Neural crest cell (in vitro differentiated cells): ENCODE measurements at regions not wholly inside any gene's neighbourhood (a gene's known extent, or its start where the extent isn't known, plus 50 kb on each side); places are given as distances from the start of the nearest gene placed in this dataset. TPM values are rescaled to one million over a fixed set of nuclear protein-coding genes. Genes with fewer than 3 reads are reported as not detected.

Experiments used
- DNase-seq: peaks from one replicate; pipeline ENCODE4 v3.0.0; 2021; ENCODE audit warnings: low read depth, mixed read lengths, low spot score
- H3K27ac Mint-ChIP-seq: one replicate; pipeline ENCODE4 v1.8.0; 2021; ENCODE audit warnings: mild to moderate bottlenecking, mixed read lengths; ENCODE audit not compliant: unreplicated experiment
- H3K27me3 Mint-ChIP-seq: 2 replicates; pipeline ENCODE4 v1.8.0; 2021; ENCODE audit warnings: low read depth, mild to moderate bottlenecking, mixed read lengths
- H3K36me3 Mint-ChIP-seq: 2 replicates; pipeline ENCODE4 v1.8.0; 2021; ENCODE audit warnings: low read depth, mild to moderate bottlenecking, mixed read lengths
- H3K4me1 Mint-ChIP-seq: 2 replicates; pipeline ENCODE4 v1.8.0; 2021; ENCODE audit warnings: mixed read lengths
- H3K4me3 Mint-ChIP-seq: one replicate; pipeline ENCODE4 v1.8.0; 2021; ENCODE audit warnings: mild to moderate bottlenecking, mixed read lengths
- H3K9me3 Mint-ChIP-seq: 2 replicates; pipeline ENCODE4 v1.8.0; 2021; ENCODE audit warnings: mixed read lengths
- CTCF ChIP-seq: fragments of 200-600 bp; sonication (generic); conservative IDR thresholded peaks from 2 replicates; pipeline ENCODE4 v1.5.0; 2021; ENCODE audit warnings: antibody characterized with exemption, mild to moderate bottlenecking
- microRNA-seq: library from miRNA; unstranded; fragments of <30 nt; microRNA quantifications from one replicate; pipeline ENCODE4, GENCODE V29; 2020

GRCh38 chr14:106876711-106877110 lies 1350.3 kb downstream of the TMEM121 start:
- Mint-ChIP-seq H3K36me3 (peaks cover 11% of the 10 kb centered on the region), H3K27me3 (no peaks in the 10 kb centered on the region), H3K4me1 (no peaks in the 10 kb centered on the region), H3K9me3 (peaks cover 27% of the 10 kb centered on the region), H3K4me3 (no peak overlapping the region), H3K27ac (no peak overlapping the region)
- TF ChIP-seq CTCF, result no peak
- no peak for DNase-seq

- Mint-ChIP-seq H3K36me3 (peaks cover 9% of the 10 kb centered on the region), H3K4me1 (no peaks in the 10 kb centered on the region), H3K27me3 (no peaks in the 10 kb centered on the region), H3K9me3 (peaks cover 24% of the 10 kb centered on the region), H3K27ac (no peak overlapping the region), H3K4me3 (no peak overlapping the region)
- TF ChIP-seq CTCF, result no peak
- DNase-seq, result no peak
Observed at GRCh38 chr14:106877517-106877916, 1351.1 kb downstream of the TMEM121 start.

GRCh38 chr14:106879241-106879640 lies 1352.9 kb downstream of the TMEM121 start:
- Mint-ChIP-seq H3K36me3 (peaks cover 9% of the 10 kb centered on the region), H3K4me3 (no peak overlapping the region), H3K27me3 (no peaks in the 10 kb centered on the region), H3K4me1 (no peaks in the 10 kb centered on the region), H3K27ac (no peak overlapping the region), H3K9me3 (peaks cover 24% of the 10 kb centered on the region)
- no peak for TF ChIP-seq CTCF
- DNase-seq, result no peak

GRCh38 chr14:106883218-106883692 lies 1356.9 kb downstream of the TMEM121 start:
- Mint-ChIP-seq H3K9me3 (peaks cover 12% of the 10 kb centered on the region), H3K4me3 (no peak overlapping the region), H3K27ac (no peak overlapping the region), H3K27me3 (no peaks in the 10 kb centered on the region), H3K4me1 (no peaks in the 10 kb centered on the region), H3K36me3 (peaks cover 5% of the 10 kb centered on the region)
- peak; percentile 16 for TF ChIP-seq CTCF
- no peak for DNase-seq

Small RNA genes lying in the stretch of these regions (microRNA-seq; reads per million reads assigned to microRNA genes)
- gene MIR4507 (not detected), gene MIR4537 (not detected), gene MIR4538 (not detected), gene MIR4539 (not detected), gene MIR5195 (not detected), gene MIR8071-1 (not detected), gene MIR8071-2 (not detected)
